GM21381 (cell line): ENCODE measurements at regions not wholly inside any gene's neighbourhood (a gene's known extent, or its start where the extent isn't known, plus 50 kb on each side); places are given as distances from the start of the nearest gene placed in this dataset.
A peak's percentile ranks its signal among the peaks of the same experiment; 100 is the strongest.

ENCODE experiments used
- ATAC-seq: cut with Tn5 transposase; IDR thresholded peaks from one replicate; pipeline ENCODE4 v1.9.1; 2021; ENCODE audit warnings: mild to moderate bottlenecking, moderate library complexity; ENCODE audit not compliant: unreplicated experiment

DNA sequence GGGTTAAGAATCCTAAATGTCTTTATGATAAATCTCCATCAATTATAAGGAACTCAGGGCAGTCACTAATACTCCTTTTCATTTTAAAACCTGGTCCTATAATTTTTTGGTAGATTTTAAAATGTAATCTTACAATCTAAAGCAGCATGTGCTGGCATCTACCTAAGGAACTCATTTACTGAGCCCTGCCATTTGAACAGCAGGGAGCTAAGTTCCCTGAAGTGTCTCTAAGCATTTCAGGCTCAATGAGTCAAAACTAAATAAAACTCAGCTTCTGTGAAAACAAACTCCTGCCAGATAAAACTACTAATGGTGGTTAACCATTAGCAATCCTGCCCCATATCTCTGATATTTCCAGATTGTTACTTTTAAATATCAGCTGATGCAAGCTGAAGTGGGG, 1371.8 kb upstream of the PRMT6 start:
- ATAC-seq: no peak

DNA sequence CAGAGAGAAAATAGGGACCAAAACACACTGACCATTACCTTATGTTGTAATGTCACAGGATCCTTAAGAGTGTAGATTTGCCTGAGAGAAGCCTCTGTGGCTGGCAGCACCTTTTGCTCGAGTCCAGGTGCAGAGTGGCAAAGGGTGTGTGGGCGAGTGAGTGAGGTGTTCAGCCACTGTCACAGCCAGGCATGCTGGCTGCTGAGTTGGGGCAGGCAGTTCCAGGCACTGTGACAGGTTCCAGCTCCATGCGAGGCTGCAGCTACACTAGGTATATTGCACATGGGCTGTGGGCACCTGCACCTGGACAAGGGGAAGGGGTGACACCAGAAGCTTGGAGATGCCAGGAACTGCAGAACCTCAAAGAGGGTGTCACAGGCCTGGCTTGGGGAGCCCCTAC, 1370.4 kb upstream of the PRMT6 start:
- no peak for ATAC-seq

DNA sequence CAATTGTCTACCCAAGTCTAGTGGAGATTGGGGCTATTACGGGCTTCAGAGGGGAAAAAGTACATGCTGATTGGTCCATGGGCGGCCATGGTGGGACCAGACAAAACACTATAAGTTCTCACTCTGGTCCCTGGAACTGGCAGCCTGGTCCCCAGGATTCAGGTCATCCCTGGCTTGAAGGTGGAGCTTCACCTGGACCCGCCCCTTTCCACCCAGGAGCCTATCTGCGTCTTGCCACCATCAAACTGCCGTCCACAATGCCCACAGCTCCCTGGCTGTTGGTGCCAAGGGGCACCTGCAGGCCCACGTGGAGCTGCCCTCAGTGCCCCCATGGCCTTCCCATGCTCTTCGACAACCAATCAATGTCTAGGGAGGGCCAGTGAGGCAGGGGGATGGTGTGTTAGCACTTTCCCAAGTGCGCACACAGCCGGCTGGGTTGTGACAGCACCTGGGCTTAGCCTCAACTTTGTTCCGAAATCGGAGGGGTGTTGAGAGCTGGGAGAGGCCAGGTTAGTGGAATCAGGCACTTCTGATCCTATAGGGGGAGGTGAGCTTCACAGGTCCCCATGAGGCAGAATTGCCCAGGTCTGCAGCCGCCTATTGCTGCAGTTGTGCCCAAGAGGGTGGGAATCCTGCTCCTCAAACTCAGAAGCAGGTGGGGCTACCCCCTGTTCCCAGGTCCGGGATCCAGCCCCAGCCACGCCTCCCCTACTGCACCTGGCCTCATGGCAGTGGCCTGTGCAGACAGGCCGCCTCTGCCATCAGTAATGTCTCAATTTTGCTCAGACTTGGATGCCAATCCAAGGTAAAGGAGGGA, 1369.4 kb upstream of the PRMT6 start:
- no peak for ATAC-seq

DNA sequence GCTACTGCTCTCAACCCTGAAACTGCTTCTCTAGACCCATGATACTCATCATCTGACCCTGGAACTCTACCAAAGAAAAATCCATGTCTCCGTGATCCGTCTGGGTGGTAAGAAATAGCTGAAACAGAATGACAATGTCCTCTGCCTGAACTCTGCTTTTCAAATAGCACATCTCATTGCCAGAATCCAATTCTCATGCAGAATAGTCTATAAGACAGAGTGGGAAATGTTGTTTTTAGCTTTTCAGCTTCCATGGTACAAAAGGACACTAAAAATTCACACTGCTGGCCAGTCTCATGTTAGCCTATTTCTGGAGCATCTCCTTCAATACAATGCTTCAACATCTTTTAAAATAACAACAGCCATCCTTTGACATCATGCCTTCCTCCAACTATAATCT, 1355.8 kb upstream of the PRMT6 start:
- no peak for ATAC-seq

DNA sequence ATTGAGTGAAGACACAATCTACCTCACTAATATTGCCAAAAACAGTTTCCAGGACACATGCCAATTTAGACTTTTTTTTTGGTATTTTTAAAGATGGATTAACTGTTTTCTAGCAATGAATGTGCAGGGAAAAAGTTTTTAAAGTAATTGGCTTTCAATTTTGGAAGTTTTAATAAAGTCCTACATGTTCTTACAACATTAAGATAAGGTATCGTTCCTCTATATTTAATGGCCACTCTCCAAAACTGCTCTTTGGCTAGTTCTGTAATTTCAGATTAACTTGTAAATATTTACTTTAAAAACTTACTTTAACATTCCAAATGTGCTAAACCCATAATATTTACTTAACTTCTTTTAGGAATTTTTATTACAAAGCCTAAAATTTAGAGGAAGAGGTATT, 1332.2 kb upstream of the PRMT6 start:
- no peak for ATAC-seq

DNA sequence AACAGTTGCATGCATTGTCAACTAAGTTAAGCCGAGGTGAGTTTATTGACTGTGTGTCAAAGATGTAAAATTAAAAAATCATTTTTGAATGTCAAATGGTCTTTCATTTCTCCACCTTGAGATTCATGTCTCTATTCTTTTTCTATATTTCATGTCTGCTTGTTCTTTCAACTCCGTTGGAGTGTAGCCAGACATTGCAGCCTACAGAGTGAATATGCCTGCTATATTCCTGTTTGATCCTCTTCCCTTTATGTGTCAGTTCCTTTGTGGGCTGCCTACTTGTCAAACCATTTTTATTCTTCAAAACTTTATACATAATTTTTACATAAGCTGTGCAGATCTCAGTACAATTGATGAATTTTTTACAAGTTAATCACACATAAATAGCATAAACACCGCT, 1325.8 kb upstream of the PRMT6 start:
- ATAC-seq: no peak

DNA sequence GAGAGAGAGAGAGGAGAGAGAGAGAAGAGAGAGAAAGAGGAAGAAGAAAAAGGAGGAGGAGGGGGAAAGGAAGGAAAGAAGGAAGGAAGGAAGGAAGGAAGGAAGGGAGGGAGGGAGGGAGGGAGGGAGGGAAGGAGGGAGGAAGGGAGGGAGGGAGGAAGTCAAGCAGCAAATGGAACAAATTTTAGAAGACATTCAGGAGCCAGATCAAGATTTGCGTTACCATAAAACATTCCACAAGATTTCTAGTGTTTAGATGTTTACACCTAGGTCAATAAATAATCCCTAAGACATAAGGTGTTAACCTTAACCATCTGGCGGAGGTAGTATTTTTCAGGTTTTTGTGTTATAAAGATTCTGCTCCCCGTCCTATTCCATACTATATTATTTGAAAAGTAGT, 1320.1 kb upstream of the PRMT6 start:
- no peak for ATAC-seq

DNA sequence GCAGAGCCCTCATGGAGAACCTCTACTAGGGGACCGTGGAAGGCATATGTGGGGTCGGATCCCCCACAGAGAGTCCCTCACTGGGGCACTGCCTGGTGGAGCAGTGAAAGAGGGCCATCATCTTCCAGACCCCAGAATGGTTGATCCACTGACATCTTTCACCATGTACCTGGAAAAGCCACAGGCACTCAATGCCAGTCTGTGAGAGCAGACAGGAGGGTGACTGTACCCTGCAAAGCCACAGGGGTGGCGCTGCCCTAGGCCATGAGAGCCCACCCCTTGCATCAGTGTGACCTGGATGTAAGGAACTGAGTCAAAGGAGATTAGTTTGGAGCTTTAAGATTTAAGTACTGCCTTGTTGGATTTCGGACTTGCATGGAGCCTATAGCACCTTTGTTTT, 1276.7 kb upstream of the PRMT6 start:
- ATAC-seq: no peak

DNA sequence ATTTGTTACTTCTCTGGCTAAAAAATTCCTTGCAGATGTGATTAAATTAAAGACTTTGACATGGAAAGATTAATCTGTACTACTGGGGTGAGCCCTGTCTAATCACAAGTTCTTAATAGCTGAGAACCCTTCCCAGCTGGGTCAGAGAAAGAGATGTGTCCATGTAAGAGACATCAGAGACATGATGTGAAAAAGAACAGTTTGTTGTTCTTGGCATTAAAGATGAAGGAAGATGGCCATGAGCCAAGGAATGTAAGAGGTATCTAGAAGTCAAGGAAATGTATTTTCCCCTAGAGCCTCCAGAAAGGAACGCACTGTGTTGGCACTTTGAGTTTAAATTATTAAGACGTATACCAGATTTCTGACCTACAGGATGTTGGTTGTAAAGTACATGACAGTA, 1271.5 kb upstream of the PRMT6 start:
- no peak for ATAC-seq

DNA sequence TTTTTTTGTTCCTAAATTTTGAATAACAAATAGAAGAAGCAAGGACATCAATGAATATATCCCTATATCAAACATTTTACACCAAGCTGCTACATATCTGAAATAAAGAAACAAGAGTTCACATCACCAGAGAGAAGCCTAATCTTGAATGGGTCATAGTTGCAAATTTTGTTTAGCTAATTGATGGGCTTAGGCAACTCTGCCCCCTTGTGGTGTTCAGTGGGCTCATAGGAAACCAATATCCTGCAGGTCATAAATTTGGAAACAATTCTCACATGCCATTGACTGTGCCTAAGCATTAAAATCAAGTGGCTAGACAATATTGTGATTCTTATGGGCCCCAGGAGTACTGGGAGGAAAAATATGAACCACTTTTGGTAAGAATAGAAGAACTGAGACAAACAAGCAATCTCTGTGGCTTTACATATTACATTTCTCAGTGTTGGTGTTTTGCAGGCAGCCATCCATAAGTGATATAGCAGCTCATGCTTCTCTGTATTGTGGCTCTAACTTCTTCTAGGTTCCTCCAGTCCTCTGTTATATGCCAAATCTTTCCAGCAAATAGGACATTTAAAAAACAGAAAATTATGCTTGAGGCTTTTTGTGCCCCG, 1262.8 kb upstream of the PRMT6 start:
- peak; percentile 66 for ATAC-seq

DNA sequence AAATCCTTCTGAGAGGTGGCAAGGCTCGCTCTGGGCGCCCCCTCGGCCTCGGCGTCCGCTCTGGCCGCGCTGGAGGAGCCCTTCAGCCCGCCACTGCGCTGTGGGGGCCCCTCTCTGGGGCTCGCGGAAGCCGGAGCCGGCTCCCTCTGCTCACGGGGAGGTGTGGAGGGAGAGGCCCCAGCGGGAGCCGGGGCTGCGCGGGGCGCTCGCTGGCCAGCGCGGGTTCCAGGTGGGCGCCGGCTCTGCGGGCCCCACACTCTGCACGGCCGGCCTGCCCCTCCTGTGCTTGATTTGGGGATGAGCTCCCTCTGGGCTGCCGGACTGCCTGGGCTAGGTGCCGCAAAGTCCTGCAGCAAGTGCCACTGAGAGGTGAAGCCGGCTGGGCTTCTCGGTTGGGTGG, 1260.7 kb upstream of the PRMT6 start:
- no peak for ATAC-seq

DNA sequence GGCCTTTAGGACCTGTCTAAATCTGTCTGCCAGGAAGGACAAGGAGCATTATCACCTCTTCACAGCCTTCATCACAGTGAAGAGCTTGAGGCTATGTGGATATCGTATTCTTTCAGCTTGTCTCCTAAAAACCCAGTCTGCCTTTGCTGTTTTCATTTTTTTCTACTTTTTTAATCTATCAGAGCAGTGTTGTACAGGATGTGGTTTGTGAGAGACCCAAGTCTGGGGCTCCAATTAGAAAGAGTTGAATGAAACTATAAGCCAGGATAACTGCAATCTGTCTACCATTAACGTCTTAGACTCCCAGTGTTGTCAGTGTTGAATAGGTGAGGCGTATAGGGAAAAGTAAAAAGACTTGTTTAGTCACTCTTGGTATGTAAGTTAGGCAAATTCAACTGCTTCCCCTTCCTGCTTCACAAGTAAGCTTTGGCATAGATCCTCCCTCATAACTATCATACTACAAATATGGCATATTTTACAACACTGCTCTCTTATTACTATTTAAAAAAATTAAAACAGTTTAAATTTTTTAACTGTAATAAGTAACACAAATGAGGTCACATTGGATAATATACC, 1225.8 kb upstream of the PRMT6 start:
- ATAC-seq: no peak

DNA sequence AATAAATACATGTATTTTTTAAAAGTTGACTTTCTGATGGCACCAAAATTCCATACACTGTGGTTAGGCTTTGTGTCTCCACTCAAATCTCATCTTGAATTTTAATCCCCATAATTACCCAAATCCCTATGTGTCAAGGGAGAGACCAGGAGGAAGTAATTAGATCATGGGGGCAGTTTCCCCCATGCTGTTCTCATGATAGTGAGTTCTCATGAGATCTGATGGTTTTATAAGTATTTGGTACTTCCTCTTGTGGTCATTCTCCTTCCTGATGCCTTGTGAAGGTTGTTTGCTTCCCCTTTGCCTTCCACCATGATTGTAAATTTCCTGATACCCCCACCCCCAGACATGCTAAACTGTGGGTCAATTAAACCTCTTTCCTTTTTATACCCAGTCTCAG, 1218.4 kb upstream of the PRMT6 start:
- no peak for ATAC-seq

DNA sequence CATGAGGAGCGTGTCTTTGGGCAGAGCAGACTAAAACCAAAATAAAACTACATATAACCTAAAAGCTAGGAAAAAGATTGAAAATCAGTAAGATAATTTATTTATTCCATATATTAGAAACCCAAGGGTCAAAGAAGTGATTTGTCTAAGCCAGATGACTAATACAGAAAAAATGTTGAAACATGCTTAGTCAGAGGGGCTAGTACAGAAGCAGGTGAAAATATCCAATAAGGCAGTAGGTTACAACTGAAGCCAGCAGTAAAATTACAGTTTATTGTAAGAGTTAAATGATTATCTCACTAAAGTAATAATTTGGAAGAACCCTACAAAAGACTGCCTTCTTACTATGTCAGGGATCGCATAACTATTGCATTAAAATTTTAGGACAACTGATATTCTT, 1190.9 kb upstream of the PRMT6 start:
- ATAC-seq: no peak

DNA sequence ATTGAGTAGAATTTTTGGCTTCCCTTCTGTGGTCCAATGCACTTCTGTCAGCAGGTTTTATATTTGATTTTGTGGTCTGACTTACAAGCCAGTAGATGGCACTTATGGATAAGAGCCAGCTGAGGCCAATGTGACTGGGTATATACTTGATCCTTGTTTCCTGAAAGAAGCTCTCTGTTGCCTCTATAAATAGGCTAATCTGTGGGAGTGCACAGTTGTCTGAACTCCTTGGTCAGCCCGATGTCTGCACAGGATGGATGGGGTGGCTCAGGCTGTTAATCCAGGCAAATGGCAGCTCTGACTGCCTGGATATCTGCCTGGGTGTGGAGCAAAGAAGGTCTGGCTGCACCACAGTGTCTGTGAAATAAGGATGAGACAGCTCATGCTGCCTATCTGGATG, 1183.7 kb upstream of the PRMT6 start:
- ATAC-seq: no peak

DNA sequence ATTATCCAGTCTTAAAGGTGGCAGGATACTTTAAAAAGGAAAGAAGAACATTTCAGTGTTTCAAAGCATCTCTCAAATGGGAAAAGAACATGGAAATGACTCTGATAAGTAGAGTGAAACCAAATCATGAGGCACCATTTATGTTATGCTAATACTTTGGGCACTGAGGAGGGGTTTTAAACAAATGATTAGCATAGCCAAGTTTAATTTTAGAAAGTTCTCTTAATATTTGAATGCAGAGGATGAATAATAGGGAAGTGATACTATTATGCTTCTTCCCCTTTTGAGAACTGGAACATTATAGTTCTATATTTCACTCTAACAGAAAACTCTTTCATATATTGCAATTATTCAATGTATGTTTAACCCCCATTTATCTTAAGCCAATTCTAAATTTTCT, 1181.9 kb upstream of the PRMT6 start:
- ATAC-seq: peak; percentile 62

DNA sequence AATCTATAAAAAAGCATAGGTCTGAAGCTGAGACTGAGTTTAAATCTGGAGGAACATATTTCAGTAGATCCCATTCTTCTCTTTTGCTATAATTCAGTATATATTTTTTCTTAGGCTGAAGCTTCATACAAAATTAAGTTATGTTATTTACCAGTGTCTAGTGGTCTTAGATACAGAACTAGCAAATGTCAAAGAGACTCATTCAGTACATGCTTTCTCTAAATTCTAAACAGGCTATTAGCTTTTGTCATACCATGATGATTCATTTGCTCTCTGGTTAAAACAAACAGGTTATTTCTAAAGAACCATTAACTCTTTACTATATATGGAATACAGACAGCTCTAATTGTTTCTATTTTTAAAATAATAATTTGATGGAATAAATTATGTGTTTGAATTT, 1170.2 kb upstream of the PRMT6 start:
- no peak for ATAC-seq

DNA sequence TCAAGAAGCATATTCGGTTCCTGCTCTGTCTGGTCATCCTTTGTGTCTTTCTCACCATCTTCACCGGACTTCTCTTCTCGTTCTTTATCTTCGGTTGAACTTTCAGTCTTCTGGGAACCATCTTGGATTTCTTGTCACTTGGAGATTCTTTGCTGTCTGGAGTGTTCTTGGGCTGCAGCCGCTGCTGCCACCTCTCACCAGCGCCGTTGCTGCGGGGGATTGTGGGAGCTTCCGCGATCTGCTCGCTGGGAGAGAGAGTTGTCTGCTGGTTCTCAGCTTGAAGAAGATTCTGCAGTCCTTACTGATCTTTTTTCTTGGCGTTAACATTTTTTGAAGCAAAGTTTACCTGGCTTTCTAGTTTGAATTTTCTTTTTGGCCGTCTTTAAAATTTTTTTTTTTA, 1165.2 kb upstream of the PRMT6 start:
- no peak for ATAC-seq

DNA sequence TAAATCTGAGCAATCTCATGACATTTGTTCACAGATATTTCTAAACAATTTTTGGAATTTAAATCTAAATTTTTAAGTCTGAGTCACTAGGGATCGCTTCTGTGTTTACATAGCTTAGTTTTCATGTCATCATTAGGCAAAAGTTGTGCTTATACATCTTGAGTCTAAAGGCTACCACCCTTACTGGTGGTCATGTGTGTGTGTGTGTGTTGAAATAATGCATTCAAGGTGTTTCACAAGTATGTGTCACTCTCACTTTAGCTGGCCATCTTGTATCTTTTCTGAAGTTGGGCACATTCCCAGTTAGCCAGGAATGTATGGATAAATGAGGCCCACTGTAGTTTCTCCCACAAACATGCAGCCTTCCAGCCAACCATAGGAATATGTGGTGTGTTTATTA, 1162.5 kb upstream of the PRMT6 start:
- ATAC-seq: no peak

DNA sequence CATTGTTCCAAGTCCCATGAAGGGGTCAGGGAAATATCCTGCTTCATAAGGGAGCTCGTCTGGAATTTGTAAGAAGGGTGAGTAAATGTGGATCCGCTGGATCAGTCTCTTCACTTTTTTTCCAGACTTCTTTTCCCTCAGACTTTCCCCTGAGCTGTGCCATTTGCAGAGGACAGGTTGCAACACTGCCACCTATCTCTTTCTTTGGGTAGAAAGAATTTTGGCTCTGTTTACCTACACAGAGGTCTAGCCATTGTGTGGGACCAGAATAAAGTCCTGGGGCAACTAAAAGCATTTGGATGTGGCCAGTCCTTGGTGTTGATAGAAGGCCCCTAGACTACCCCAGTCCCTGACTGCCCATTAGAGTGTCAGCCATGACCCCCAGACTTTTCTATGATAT, 1146.7 kb upstream of the PRMT6 start:
- no peak for ATAC-seq

DNA sequence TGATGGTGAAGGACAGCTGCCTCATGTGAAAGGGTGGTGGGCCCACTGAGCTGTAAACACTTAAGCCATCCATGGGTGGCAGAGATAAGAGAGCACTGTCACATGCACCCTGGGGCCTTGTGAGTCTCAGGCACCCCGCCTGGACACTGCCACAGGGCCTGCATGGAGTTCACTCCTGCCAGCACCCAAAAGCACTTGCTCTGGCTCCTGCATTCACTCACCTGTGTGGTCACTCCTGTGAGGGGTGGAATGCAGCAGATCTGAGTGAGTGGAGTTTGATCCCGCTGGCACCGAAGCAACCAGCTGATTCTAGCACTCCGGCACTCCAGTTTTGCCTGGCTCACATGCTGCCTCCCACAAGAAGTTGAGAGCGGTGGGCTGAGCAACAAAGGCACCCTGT, 1142.1 kb upstream of the PRMT6 start:
- no peak for ATAC-seq

DNA sequence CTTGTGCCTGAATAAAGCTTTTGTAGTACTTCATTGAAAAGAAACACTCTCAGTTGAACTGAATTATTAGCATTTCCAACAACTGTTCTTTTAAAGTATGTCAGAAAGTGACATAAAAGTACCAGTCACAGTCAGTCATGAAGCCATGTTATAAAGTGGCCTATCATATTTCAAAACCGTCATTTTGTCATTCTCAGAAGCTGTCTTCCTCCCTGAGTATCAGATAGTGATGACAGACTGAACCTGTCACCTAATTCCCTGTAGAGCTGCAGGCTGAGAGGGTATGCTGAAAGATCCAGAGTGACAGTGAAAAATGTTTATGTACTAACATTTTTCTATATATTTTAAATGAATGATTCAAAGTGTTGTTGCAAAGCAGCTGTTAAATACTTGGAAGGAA, 1121.7 kb upstream of the PRMT6 start:
- no peak for ATAC-seq

DNA sequence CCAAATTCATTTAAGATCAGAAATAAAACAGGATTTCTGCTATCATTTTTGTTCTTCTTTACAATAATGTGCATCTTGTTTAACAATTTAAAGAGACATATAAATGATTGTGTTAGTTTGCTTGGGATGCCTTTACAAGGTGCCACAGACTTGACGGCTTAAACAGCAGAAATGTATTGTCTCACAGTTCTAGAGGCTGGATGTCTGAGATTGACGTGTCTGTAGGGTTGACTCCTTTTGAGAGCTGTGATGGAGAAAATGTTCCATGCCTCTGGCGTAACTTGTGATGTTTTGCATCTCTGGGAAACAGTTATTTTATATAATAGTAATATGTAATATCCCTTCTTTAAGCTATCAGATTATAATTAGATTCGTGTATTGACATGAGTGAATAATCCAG, 1091.6 kb upstream of the PRMT6 start:
- no peak for ATAC-seq
